Parathyroid adenoma (tissue), 2 donors: ENCODE measurements at regions not wholly inside any gene's neighbourhood (a gene's known extent, or its start where the extent isn't known, plus 50 kb on each side); places are given as distances from the start of the nearest gene placed in this dataset.

Experiments
- H2AFZ ChIP-seq: fragments of 300-600 bp; sonication (generic); one replicate; pipeline ENCODE4 v1.7.0; 2017; ENCODE audit warnings: antibody characterized with exemption, mild to moderate bottlenecking
- H3K27ac ChIP-seq: fragments of 300-600 bp; sonication (generic); one replicate; pipeline ENCODE4 v1.7.0; 2017
- H3K27me3 ChIP-seq: fragments of 300-600 bp; sonication (generic); one replicate; pipeline ENCODE4 v1.7.0; 2017; ENCODE audit warnings: low read length; ENCODE audit not compliant: control insufficient read depth, insufficient read depth
- H3K36me3 ChIP-seq: fragments of 300-600 bp; sonication (generic); one replicate; pipeline ENCODE4 v1.7.0; 2017; ENCODE audit warnings: low read length; ENCODE audit not compliant: control insufficient read depth, insufficient read depth
- H3K4me1 ChIP-seq: fragments of 300-600 bp; sonication (generic); one replicate; pipeline ENCODE4 v1.7.0; 2017; ENCODE audit warnings: control low read depth
- H3K4me2 ChIP-seq: fragments of 300-600 bp; sonication (generic); one replicate; pipeline ENCODE4 v1.7.0; 2017; ENCODE audit warnings: low read length
- H3K4me3 ChIP-seq: fragments of 300-600 bp; sonication (generic); one replicate; pipeline ENCODE4 v1.7.0; 2017; ENCODE audit warnings: low read depth, low read length
- H3K79me2 ChIP-seq: fragments of 300-600 bp; sonication (generic); one replicate; pipeline ENCODE4 v1.7.0; 2017; ENCODE audit warnings: control low read depth
- H3K9ac ChIP-seq: fragments of 300-600 bp; sonication (generic); one replicate; pipeline ENCODE4 v1.7.0; 2017; ENCODE audit warnings: mild to moderate bottlenecking
- H3K9me3 ChIP-seq: fragments of 300-600 bp; sonication (generic); one replicate; pipeline ENCODE4 v1.7.0; 2017; ENCODE audit warnings: low read length; ENCODE audit not compliant: control insufficient read depth
- CTCF ChIP-seq: fragments of 300-600 bp; sonication (generic); IDR thresholded peaks from one replicate; pipeline ENCODE4 v1.7.0; 2017; ENCODE audit warnings: antibody characterized with exemption, mild to moderate bottlenecking
- donor health status: primary hyperparathyroidism.

GRCh38 chr6:145235207-145235606, 500.1 kb downstream of the EPM2A start:
- Histone ChIP-seq H3K27me3 (no peaks in the 10 kb centered on the region), H3K9me3 (no peaks in the 10 kb centered on the region), H2AFZ (no peak overlapping the region), H3K4me3 (no peak overlapping the region), H3K9ac (no peak overlapping the region), H3K27ac (no peak overlapping the region), H3K4me2 (no peak overlapping the region), H3K36me3 (no peaks in the 10 kb centered on the region), H3K4me1 (peaks cover 4% of the 10 kb centered on the region), H3K79me2 (no peaks in the 10 kb centered on the region)
- no peak for TF ChIP-seq CTCF

- Histone ChIP-seq H3K4me1 (peaks cover 4% of the 10 kb centered on the region), H3K79me2 (no peaks in the 10 kb centered on the region), H2AFZ (peak overlapping the region; percentile 29), H3K27me3 (no peaks in the 10 kb centered on the region), H3K36me3 (no peaks in the 10 kb centered on the region), H3K9ac (no peak overlapping the region), H3K9me3 (no peaks in the 10 kb centered on the region), H3K4me2 (no peak overlapping the region), H3K4me3 (no peak overlapping the region), H3K27ac (no peak overlapping the region)
- no peak for TF ChIP-seq CTCF
Measured at GRCh38 chr6:145238787-145239186, 496.5 kb downstream of the EPM2A start.

GRCh38 chr6:145241039-145241438, 494.3 kb downstream of the EPM2A start:
- no peaks in the 10 kb centered on the region for H3K27me3 ChIP-seq
- H2AFZ ChIP-seq: no peak overlapping the region
- no peaks in the 10 kb centered on the region for H3K9me3 ChIP-seq
- no peak overlapping the region for H3K4me2 ChIP-seq
- TF ChIP-seq CTCF: no peak
- H3K4me3 ChIP-seq: no peak overlapping the region
- H3K27ac ChIP-seq: no peak overlapping the region
- peaks cover 17% of the 10 kb centered on the region for H3K4me1 ChIP-seq
- no peaks in the 10 kb centered on the region for H3K79me2 ChIP-seq
- H3K9ac ChIP-seq: no peak overlapping the region
- no peaks in the 10 kb centered on the region for H3K36me3 ChIP-seq

DNA sequence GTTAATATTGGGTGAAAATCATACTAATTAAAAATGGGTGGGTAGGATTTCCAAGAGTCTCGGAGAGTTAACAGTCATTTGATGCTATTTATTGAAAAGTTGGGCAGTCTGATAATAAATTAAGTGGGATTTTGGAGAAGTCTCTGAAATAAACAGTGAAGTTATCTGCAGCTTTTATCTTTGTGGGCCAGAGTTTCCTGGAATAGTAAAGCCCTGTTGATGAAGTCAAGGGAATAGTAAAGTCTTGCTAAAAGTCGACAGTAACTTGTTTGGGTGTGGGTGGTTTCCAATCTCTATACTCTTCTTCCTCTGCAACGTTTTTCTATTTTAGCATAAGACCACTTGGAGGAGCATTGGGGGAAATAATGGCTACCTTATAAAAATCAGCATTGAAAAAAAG, 493.6 kb downstream of the EPM2A start:
- Histone ChIP-seq H2AFZ (no peak overlapping the region), H3K79me2 (no peaks in the 10 kb centered on the region), H3K9me3 (no peaks in the 10 kb centered on the region), H3K4me1 (peaks cover 19% of the 10 kb centered on the region), H3K9ac (no peak overlapping the region), H3K27ac (no peak overlapping the region), H3K4me2 (no peak overlapping the region), H3K4me3 (no peak overlapping the region), H3K27me3 (no peaks in the 10 kb centered on the region), H3K36me3 (no peaks in the 10 kb centered on the region)
- no peak for TF ChIP-seq CTCF

GRCh38 chr6:145244349-145245100, 490.8 kb downstream of the EPM2A start:
- H2AFZ ChIP-seq: peak overlapping the region; percentile 82
- TF ChIP-seq CTCF: no peak
- no peaks in the 10 kb centered on the region for H3K79me2 ChIP-seq
- H3K4me3 ChIP-seq: no peak overlapping the region
- no peaks in the 10 kb centered on the region for H3K36me3 ChIP-seq
- no peak overlapping the region for H3K9ac ChIP-seq
- peaks cover 4% of the 10 kb centered on the region for H3K9me3 ChIP-seq
- peak overlapping the region; percentile 82 for H3K27ac ChIP-seq
- no peak overlapping the region for H3K4me2 ChIP-seq
- H3K27me3 ChIP-seq: no peaks in the 10 kb centered on the region
- H3K4me1 ChIP-seq: peaks cover 29% of the 10 kb centered on the region
